ENCODE measurements at regions not wholly inside any gene's neighbourhood (a gene's known extent, or its start where the extent isn't known, plus 50 kb on each side); places are given as distances from the start of the nearest gene placed in this dataset.
A peak's percentile ranks its signal among the peaks of the same experiment; 100 is the strongest.

GRCh38 chr5:163661360-163661759 lies 155.9 kb downstream of the MAT2B start:
- no peaks in the 10 kb centered on the region for H3K27me3 ChIP-seq (ENCODE audit: insufficient read depth, low read length)
- H3K9ac ChIP-seq (ENCODE audit: low read length): no peak overlapping the region
- no peak overlapping the region for H2AFZ ChIP-seq (ENCODE audit: insufficient read depth, low read length, poor library complexity)
- H3K4me3 ChIP-seq (ENCODE audit: low read depth, low read length): no peak overlapping the region
- H4K12ac ChIP-seq (ENCODE audit: low read depth, low read length): no peak overlapping the region
- no peak overlapping the region for H4K91ac ChIP-seq (ENCODE audit: low read depth, low read length)
- H3K4ac ChIP-seq (ENCODE audit: low read depth, low read length): no peak overlapping the region
- WGBS (ENCODE audit: extremely low coverage, insufficient coverage, insufficient read length): no CpG with 5 or more reads among the region's 1 CpG
- H3K14ac ChIP-seq (ENCODE audit: low read length): no peak overlapping the region
- no peaks in the 10 kb centered on the region for H3K79me1 ChIP-seq (ENCODE audit: low read length)
- H3K4me2 ChIP-seq (ENCODE audit: low read length): no peak overlapping the region
- H3K18ac ChIP-seq (ENCODE audit: low read length): no peak overlapping the region
- H3K4me1 ChIP-seq (ENCODE audit: control insufficient read depth in 1 of 2, insufficient read depth in 2 of 2, low read length in 2 of 2): no peaks in the 10 kb centered on the region
- no peak overlapping the region for H4K8ac ChIP-seq (ENCODE audit: low read depth, low read length)
- no peak overlapping the region for H3K23ac ChIP-seq (ENCODE audit: low read length)
- H3K9me3 ChIP-seq (ENCODE audit: insufficient read depth, low read depth, low read length): no peaks in the 10 kb centered on the region
- no peaks in the 10 kb centered on the region for H3K79me2 ChIP-seq (ENCODE audit: control insufficient read depth, insufficient read depth, low read length, poor library complexity)
- no peak overlapping the region for H3K27ac ChIP-seq (ENCODE audit: low read depth, low read length)
- H2AK5ac ChIP-seq (ENCODE audit: low read length): no peak overlapping the region
- H2BK12ac ChIP-seq (ENCODE audit: low read length): no peak overlapping the region
- H2BK5ac ChIP-seq (ENCODE audit: low read depth, low read length, poor library complexity): no peak overlapping the region
- DNase-seq: no peak
- H3K36me3 ChIP-seq (ENCODE audit: control insufficient read depth in 1 of 2, insufficient read depth in 2 of 2, low read length in 2 of 2): no peaks in the 10 kb centered on the region
- H2BK120ac ChIP-seq (ENCODE audit: insufficient read depth, low read length, poor library complexity): no peak overlapping the region

- Histone ChIP-seq H3K23ac (ENCODE audit: low read length) (no peak overlapping the region), H3K27ac (ENCODE audit: low read depth, low read length) (no peak overlapping the region), H4K8ac (ENCODE audit: low read depth, low read length) (no peak overlapping the region), H4K12ac (ENCODE audit: low read depth, low read length) (no peak overlapping the region), H3K14ac (ENCODE audit: low read length) (no peak overlapping the region), H3K4me3 (ENCODE audit: low read depth, low read length) (no peak overlapping the region), H3K27me3 (ENCODE audit: insufficient read depth, low read length) (no peaks in the 10 kb centered on the region), H4K91ac (ENCODE audit: low read depth, low read length) (no peak overlapping the region), H3K18ac (ENCODE audit: low read length) (no peak overlapping the region), H3K9ac (ENCODE audit: low read length) (no peak overlapping the region), H2AFZ (ENCODE audit: insufficient read depth, low read length, poor library complexity) (no peak overlapping the region), H3K79me2 (ENCODE audit: control insufficient read depth, insufficient read depth, low read length, poor library complexity) (no peaks in the 10 kb centered on the region), H2AK5ac (ENCODE audit: low read length) (no peak overlapping the region), H3K4me1 (ENCODE audit: control insufficient read depth in 1 of 2, insufficient read depth in 2 of 2, low read length in 2 of 2) (no peaks in the 10 kb centered on the region), H3K9me3 (ENCODE audit: insufficient read depth, low read depth, low read length) (no peaks in the 10 kb centered on the region), H3K79me1 (ENCODE audit: low read length) (no peaks in the 10 kb centered on the region), H2BK5ac (ENCODE audit: low read depth, low read length, poor library complexity) (no peak overlapping the region), H3K4ac (ENCODE audit: low read depth, low read length) (no peak overlapping the region), H3K36me3 (ENCODE audit: control insufficient read depth in 1 of 2, insufficient read depth in 2 of 2, low read length in 2 of 2) (no peaks in the 10 kb centered on the region), H2BK120ac (ENCODE audit: insufficient read depth, low read length, poor library complexity) (no peak overlapping the region), H3K4me2 (ENCODE audit: low read length) (no peak overlapping the region), H2BK12ac (ENCODE audit: low read length) (no peak overlapping the region)
- DNase-seq: no peak
Measured at GRCh38 chr5:163670036-163670435, 164.6 kb downstream of the MAT2B start.

GRCh38 chr5:163677092-163677491 lies 171.7 kb downstream of the MAT2B start:
- no peak overlapping the region for H3K27ac ChIP-seq (ENCODE audit: low read depth, low read length)
- no peak overlapping the region for H3K18ac ChIP-seq (ENCODE audit: low read length)
- H3K27me3 ChIP-seq (ENCODE audit: insufficient read depth, low read length): no peaks in the 10 kb centered on the region
- no peak overlapping the region for H2BK5ac ChIP-seq (ENCODE audit: low read depth, low read length, poor library complexity)
- no peak overlapping the region for H2BK12ac ChIP-seq (ENCODE audit: low read length)
- H3K79me1 ChIP-seq (ENCODE audit: low read length): no peaks in the 10 kb centered on the region
- no peak overlapping the region for H2AFZ ChIP-seq (ENCODE audit: insufficient read depth, low read length, poor library complexity)
- peak; percentile 44 to 78 for DNase-seq
- no peak overlapping the region for H3K4me3 ChIP-seq (ENCODE audit: low read depth, low read length)
- no peak overlapping the region for H3K14ac ChIP-seq (ENCODE audit: low read length)
- H3K36me3 ChIP-seq (ENCODE audit: control insufficient read depth in 1 of 2, insufficient read depth in 2 of 2, low read length in 2 of 2): no peaks in the 10 kb centered on the region
- H3K4me1 ChIP-seq (ENCODE audit: control insufficient read depth in 1 of 2, insufficient read depth in 2 of 2, low read length in 2 of 2): no peaks in the 10 kb centered on the region
- no peak overlapping the region for H3K23ac ChIP-seq (ENCODE audit: low read length)
- H3K9me3 ChIP-seq (ENCODE audit: insufficient read depth, low read depth, low read length): no peaks in the 10 kb centered on the region
- H2BK120ac ChIP-seq (ENCODE audit: insufficient read depth, low read length, poor library complexity): no peak overlapping the region
- no peak overlapping the region for H4K91ac ChIP-seq (ENCODE audit: low read depth, low read length)
- no peak overlapping the region for H2AK5ac ChIP-seq (ENCODE audit: low read length)
- H3K4ac ChIP-seq (ENCODE audit: low read depth, low read length): no peak overlapping the region
- H3K79me2 ChIP-seq (ENCODE audit: control insufficient read depth, insufficient read depth, low read length, poor library complexity): no peaks in the 10 kb centered on the region
- no peak overlapping the region for H3K4me2 ChIP-seq (ENCODE audit: low read length)
- H4K8ac ChIP-seq (ENCODE audit: low read depth, low read length): no peak overlapping the region
- H4K12ac ChIP-seq (ENCODE audit: low read depth, low read length): no peak overlapping the region
- H3K9ac ChIP-seq (ENCODE audit: low read length): no peak overlapping the region
- WGBS (ENCODE audit: extremely low coverage, insufficient coverage, insufficient read length): no CpG with 5 or more reads among the region's 2 CpGs

- Histone ChIP-seq H2AK5ac (ENCODE audit: low read length) (no peak overlapping the region), H3K14ac (ENCODE audit: low read length) (no peak overlapping the region), H3K9ac (ENCODE audit: low read length) (no peak overlapping the region), H2BK5ac (ENCODE audit: low read depth, low read length, poor library complexity) (no peak overlapping the region), H2BK120ac (ENCODE audit: insufficient read depth, low read length, poor library complexity) (no peak overlapping the region), H3K23ac (ENCODE audit: low read length) (no peak overlapping the region), H4K91ac (ENCODE audit: low read depth, low read length) (no peak overlapping the region), H4K8ac (ENCODE audit: low read depth, low read length) (no peak overlapping the region), H3K18ac (ENCODE audit: low read length) (no peak overlapping the region), H3K4me2 (ENCODE audit: low read length) (no peak overlapping the region), H3K79me1 (ENCODE audit: low read length) (no peaks in the 10 kb centered on the region), H3K79me2 (ENCODE audit: control insufficient read depth, insufficient read depth, low read length, poor library complexity) (no peaks in the 10 kb centered on the region), H2BK12ac (ENCODE audit: low read length) (no peak overlapping the region), H3K4me1 (ENCODE audit: control insufficient read depth in 1 of 2, insufficient read depth in 2 of 2, low read length in 2 of 2) (no peaks in the 10 kb centered on the region), H3K9me3 (ENCODE audit: insufficient read depth, low read depth, low read length) (no peaks in the 10 kb centered on the region), H2AFZ (ENCODE audit: insufficient read depth, low read length, poor library complexity) (no peak overlapping the region), H3K27ac (ENCODE audit: low read depth, low read length) (no peak overlapping the region), H4K12ac (ENCODE audit: low read depth, low read length) (no peak overlapping the region), H3K4ac (ENCODE audit: low read depth, low read length) (no peak overlapping the region), H3K4me3 (ENCODE audit: low read depth, low read length) (no peak overlapping the region), H3K36me3 (ENCODE audit: control insufficient read depth in 1 of 2, insufficient read depth in 2 of 2, low read length in 2 of 2) (no peaks in the 10 kb centered on the region), H3K27me3 (ENCODE audit: insufficient read depth, low read length) (no peaks in the 10 kb centered on the region)
- no CpG with 5 or more reads among the region's 1 CpG for WGBS (ENCODE audit: extremely low coverage, insufficient coverage, insufficient read length)
- no peak for DNase-seq
Measured at GRCh38 chr5:163682234-163682633, 176.8 kb downstream of the MAT2B start.

Measured in trophoblast cell (in vitro differentiated cells and primary cell).